ENCODE measurements at regions not wholly inside any gene's neighbourhood (a gene's known extent, or its start where the extent isn't known, plus 50 kb on each side); places are given as distances from the start of the nearest gene placed in this dataset.
"Not testable (repeated sequence)": the region's sequence is repeated elsewhere in the genome, so short reads cannot be mapped to it uniquely, and the experiment has no call there.

DNA sequence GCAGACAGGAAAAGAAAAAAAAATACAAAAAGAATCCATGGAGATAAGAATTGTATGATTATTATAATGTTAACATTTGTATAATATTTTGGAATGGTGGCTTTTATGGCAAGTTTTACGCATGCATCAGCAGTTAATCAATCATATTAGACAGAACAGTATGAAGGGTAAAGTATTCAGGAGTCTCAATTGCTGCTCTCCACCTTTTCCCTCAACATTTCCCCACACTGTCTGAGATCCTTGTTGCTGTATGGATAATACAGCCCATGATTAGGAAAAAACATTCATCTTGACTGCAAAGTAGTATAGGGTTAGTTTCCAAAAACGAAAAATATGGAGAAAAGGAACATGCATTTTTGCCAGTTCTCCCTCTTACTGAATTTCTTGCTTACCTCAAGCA is 755.3 kb upstream of the ARPP21 start:
- POLR2A ChIA-PET = no interaction called here
- H3K36me3 ChIP-seq (ENCODE audit: control insufficient read depth in 4 of 4, insufficient read depth in 4 of 4, low read length in 3 of 4) = no peaks in the 10 kb centered on the region
- no CpG with 5 or more reads among the region's 2 CpGs for WGBS (ENCODE audit: insufficient coverage)
- DNase-seq = no peak
- H3K9me3 ChIP-seq (ENCODE audit: control extremely low read depth in 1 of 5, control insufficient read depth in 4 of 5, insufficient read depth in 2 of 5, low read depth in 1 of 5, low read length in 4 of 5) = no peaks in the 10 kb centered on the region
- H3K4me1 ChIP-seq (ENCODE audit: control extremely low read depth in 1 of 4, control insufficient read depth in 4 of 4, insufficient read depth in 4 of 4, low read length in 3 of 4) = no peaks in the 10 kb centered on the region
- no peak overlapping the region for H3K27ac ChIP-seq (ENCODE audit: insufficient read depth in 1 of 2, low read depth in 1 of 2, low read length in 2 of 2, poor library complexity in 1 of 2, severe bottlenecking in 2 of 2)
- H3K27me3 ChIP-seq (replicated peaks in 2 of 5; ENCODE audit: control insufficient read depth in 4 of 5, insufficient read depth in 5 of 5, low read length in 4 of 5) = no peaks in the 10 kb centered on the region
- no peak overlapping the region for H3K4me3 ChIP-seq (ENCODE audit: control insufficient read depth in 1 of 7, extremely low read depth in 1 of 7, insufficient read depth in 4 of 7, low read depth in 2 of 7, low read length in 6 of 7)
- CTCF ChIA-PET = no interaction called here

DNA sequence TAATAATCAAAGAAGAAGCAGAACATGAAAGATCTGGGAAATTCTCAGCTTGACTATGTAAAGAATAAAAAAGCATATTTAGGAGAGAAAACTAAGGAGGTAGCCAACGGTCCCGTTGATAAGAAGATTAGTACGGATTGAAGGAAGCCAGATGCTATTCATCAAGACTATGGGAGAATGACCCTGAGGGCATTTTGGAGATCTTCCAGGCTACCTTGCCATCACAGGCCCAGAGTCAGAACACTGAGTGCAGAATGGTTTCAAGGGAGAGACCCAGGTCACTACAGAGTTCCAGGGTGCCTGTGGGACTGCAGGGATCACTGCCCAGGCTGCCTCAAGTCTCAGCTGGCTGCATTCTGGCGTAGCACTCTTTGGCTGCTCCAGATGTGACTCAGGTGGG is 752.9 kb upstream of the ARPP21 start:
- ChIA-PET POLR2A (no interaction called here), CTCF (no interaction called here)
- no peaks in the 10 kb centered on the region for H3K36me3 ChIP-seq (ENCODE audit: control insufficient read depth in 4 of 4, insufficient read depth in 4 of 4, low read length in 3 of 4)
- H3K27me3 ChIP-seq (replicated peaks in 2 of 5; ENCODE audit: control insufficient read depth in 4 of 5, insufficient read depth in 5 of 5, low read length in 4 of 5) = no peaks in the 10 kb centered on the region
- no peak overlapping the region for H3K27ac ChIP-seq (ENCODE audit: insufficient read depth in 1 of 2, low read depth in 1 of 2, low read length in 2 of 2, poor library complexity in 1 of 2, severe bottlenecking in 2 of 2)
- DNase-seq = no peak
- no peaks in the 10 kb centered on the region for H3K4me1 ChIP-seq (ENCODE audit: control extremely low read depth in 1 of 4, control insufficient read depth in 4 of 4, insufficient read depth in 4 of 4, low read length in 3 of 4)
- no peak overlapping the region for H3K4me3 ChIP-seq (ENCODE audit: control insufficient read depth in 1 of 7, extremely low read depth in 1 of 7, insufficient read depth in 4 of 7, low read depth in 2 of 7, low read length in 6 of 7)
- no peaks in the 10 kb centered on the region for H3K9me3 ChIP-seq (ENCODE audit: control extremely low read depth in 1 of 5, control insufficient read depth in 4 of 5, insufficient read depth in 2 of 5, low read depth in 1 of 5, low read length in 4 of 5)
- WGBS (ENCODE audit: insufficient coverage) = 100% methylated on average over 3 of the region's 4 CpGs

DNA sequence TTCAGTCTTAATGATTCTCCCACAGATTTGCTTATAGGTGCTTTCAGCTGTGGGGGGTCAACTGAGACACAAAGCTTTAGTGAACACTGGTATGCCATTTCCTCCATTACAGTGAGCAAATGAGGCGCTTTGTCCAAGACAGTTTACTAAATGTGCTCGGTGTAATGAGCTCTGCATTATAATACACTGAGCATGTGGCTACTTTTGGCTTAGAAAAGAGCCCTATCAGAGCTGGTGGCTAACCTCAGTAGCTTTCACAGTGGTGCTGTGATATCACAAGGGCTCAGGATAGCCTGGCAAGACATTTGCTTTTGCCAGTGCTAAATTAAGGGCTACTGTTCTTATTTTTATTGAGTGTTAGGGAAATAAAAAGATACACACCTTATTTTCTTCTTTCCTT is 749.7 kb upstream of the ARPP21 start:
- no peak for DNase-seq
- CTCF ChIA-PET = no interaction called here
- H3K27me3 ChIP-seq (replicated peaks in 2 of 5; ENCODE audit: control insufficient read depth in 4 of 5, insufficient read depth in 5 of 5, low read length in 4 of 5) = no peaks in the 10 kb centered on the region
- no peaks in the 10 kb centered on the region for H3K9me3 ChIP-seq (ENCODE audit: control extremely low read depth in 1 of 5, control insufficient read depth in 4 of 5, insufficient read depth in 2 of 5, low read depth in 1 of 5, low read length in 4 of 5)
- H3K4me3 ChIP-seq (ENCODE audit: control insufficient read depth in 1 of 7, extremely low read depth in 1 of 7, insufficient read depth in 4 of 7, low read depth in 2 of 7, low read length in 6 of 7) = no peak overlapping the region
- 94% methylated on average over 2 of the region's 2 CpGs for WGBS (ENCODE audit: insufficient coverage)
- no peaks in the 10 kb centered on the region for H3K36me3 ChIP-seq (ENCODE audit: control insufficient read depth in 4 of 4, insufficient read depth in 4 of 4, low read length in 3 of 4)
- POLR2A ChIA-PET = no interaction called here
- no peak overlapping the region for H3K27ac ChIP-seq (ENCODE audit: insufficient read depth in 1 of 2, low read depth in 1 of 2, low read length in 2 of 2, poor library complexity in 1 of 2, severe bottlenecking in 2 of 2)
- H3K4me1 ChIP-seq (ENCODE audit: control extremely low read depth in 1 of 4, control insufficient read depth in 4 of 4, insufficient read depth in 4 of 4, low read length in 3 of 4) = no peaks in the 10 kb centered on the region

DNA sequence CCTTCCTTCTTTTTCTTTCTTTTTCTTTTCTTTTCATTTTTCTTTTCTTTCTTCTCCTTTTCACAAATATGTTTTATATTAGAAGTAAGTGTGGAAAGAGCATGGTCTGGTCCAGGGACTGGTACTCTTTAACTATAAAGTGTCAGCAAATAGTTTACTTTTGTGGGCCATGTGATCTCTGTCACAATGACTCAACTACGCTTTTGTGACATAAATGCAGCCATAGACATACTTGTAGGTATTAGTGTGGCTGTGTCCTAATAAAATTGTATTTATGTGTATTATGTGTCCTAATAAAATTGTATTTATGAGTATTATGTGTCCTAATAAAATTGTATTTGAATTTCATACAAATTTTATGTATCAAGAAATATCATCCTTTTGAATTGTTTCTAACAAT is 749.1 kb upstream of the ARPP21 start:
- H3K4me1 ChIP-seq (ENCODE audit: control extremely low read depth in 1 of 4, control insufficient read depth in 4 of 4, insufficient read depth in 4 of 4, low read length in 3 of 4) = no peaks in the 10 kb centered on the region
- H3K27ac ChIP-seq (ENCODE audit: insufficient read depth in 1 of 2, low read depth in 1 of 2, low read length in 2 of 2, poor library complexity in 1 of 2, severe bottlenecking in 2 of 2) = no peak overlapping the region
- no peak overlapping the region for H3K4me3 ChIP-seq (ENCODE audit: control insufficient read depth in 1 of 7, extremely low read depth in 1 of 7, insufficient read depth in 4 of 7, low read depth in 2 of 7, low read length in 6 of 7)
- ChIA-PET POLR2A (no interaction called here), CTCF (no interaction called here)
- WGBS (ENCODE audit: insufficient coverage) = no CpG with 5 or more reads among the region's 1 CpG
- DNase-seq = no peak
- H3K9me3 ChIP-seq (ENCODE audit: control extremely low read depth in 1 of 5, control insufficient read depth in 4 of 5, insufficient read depth in 2 of 5, low read depth in 1 of 5, low read length in 4 of 5) = no peaks in the 10 kb centered on the region
- no peaks in the 10 kb centered on the region for H3K36me3 ChIP-seq (ENCODE audit: control insufficient read depth in 4 of 4, insufficient read depth in 4 of 4, low read length in 3 of 4)
- no peaks in the 10 kb centered on the region for H3K27me3 ChIP-seq (replicated peaks in 2 of 5; ENCODE audit: control insufficient read depth in 4 of 5, insufficient read depth in 5 of 5, low read length in 4 of 5)

DNA sequence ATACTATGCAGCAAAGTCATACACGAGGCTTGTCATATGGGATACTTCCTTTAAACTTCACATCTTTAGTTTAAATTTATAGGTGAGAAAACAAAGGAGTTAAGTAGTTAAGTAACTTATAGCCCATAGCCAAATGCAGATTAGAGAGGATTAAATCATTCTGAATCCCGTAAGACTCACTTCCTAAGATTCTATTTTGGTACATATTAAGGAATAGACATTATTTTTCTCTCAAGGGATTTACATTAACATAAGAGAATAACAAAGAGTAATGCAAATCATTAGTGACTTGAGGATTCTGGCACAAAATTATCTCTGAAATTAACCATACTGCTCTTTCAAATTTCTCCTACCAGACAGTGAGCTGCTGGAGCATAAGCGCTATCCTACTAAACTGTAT is 747.4 kb upstream of the ARPP21 start:
- CTCF ChIA-PET = no interaction called here
- Histone ChIP-seq H3K4me1 (ENCODE audit: control extremely low read depth in 1 of 4, control insufficient read depth in 4 of 4, insufficient read depth in 4 of 4, low read length in 3 of 4) (no peaks in the 10 kb centered on the region), H3K36me3 (ENCODE audit: control insufficient read depth in 4 of 4, insufficient read depth in 4 of 4, low read length in 3 of 4) (no peaks in the 10 kb centered on the region), H3K9me3 (ENCODE audit: control extremely low read depth in 1 of 5, control insufficient read depth in 4 of 5, insufficient read depth in 2 of 5, low read depth in 1 of 5, low read length in 4 of 5) (no peaks in the 10 kb centered on the region), H3K27ac (ENCODE audit: insufficient read depth in 1 of 2, low read depth in 1 of 2, low read length in 2 of 2, poor library complexity in 1 of 2, severe bottlenecking in 2 of 2) (no peak overlapping the region), H3K27me3 (replicated peaks in 2 of 5; ENCODE audit: control insufficient read depth in 4 of 5, insufficient read depth in 5 of 5, low read length in 4 of 5) (no peaks in the 10 kb centered on the region), H3K4me3 (ENCODE audit: control insufficient read depth in 1 of 7, extremely low read depth in 1 of 7, insufficient read depth in 4 of 7, low read depth in 2 of 7, low read length in 6 of 7) (no peak overlapping the region)
- 100% methylated on average over 1 of the region's 3 CpGs for WGBS (ENCODE audit: insufficient coverage)
- DNase-seq = no peak
- POLR2A ChIA-PET = no interaction called here

GRCh38 chr3:34895841-34896240 is 743.5 kb upstream of the ARPP21 start:
- H3K27ac ChIP-seq (ENCODE audit: insufficient read depth in 1 of 2, low read depth in 1 of 2, low read length in 2 of 2, poor library complexity in 1 of 2, severe bottlenecking in 2 of 2) = no peak overlapping the region
- H3K4me3 ChIP-seq (ENCODE audit: control insufficient read depth in 1 of 7, extremely low read depth in 1 of 7, insufficient read depth in 4 of 7, low read depth in 2 of 7, low read length in 6 of 7) = no peak overlapping the region
- CTCF ChIA-PET = no interaction called here
- POLR2A ChIA-PET = no interaction called here
- H3K36me3 ChIP-seq (ENCODE audit: control insufficient read depth in 4 of 4, insufficient read depth in 4 of 4, low read length in 3 of 4) = no peaks in the 10 kb centered on the region
- H3K4me1 ChIP-seq (ENCODE audit: control extremely low read depth in 1 of 4, control insufficient read depth in 4 of 4, insufficient read depth in 4 of 4, low read length in 3 of 4) = no peaks in the 10 kb centered on the region
- 100% methylated on average over 1 of the region's 1 CpG for WGBS (ENCODE audit: insufficient coverage)
- no peaks in the 10 kb centered on the region for H3K27me3 ChIP-seq (replicated peaks in 2 of 5; ENCODE audit: control insufficient read depth in 4 of 5, insufficient read depth in 5 of 5, low read length in 4 of 5)
- no peaks in the 10 kb centered on the region for H3K9me3 ChIP-seq (ENCODE audit: control extremely low read depth in 1 of 5, control insufficient read depth in 4 of 5, insufficient read depth in 2 of 5, low read depth in 1 of 5, low read length in 4 of 5)
- no peak for DNase-seq

- no CpG with 5 or more reads among the region's 4 CpGs for WGBS (ENCODE audit: insufficient coverage)
- DNase-seq; CTCF ChIA-PET; H3K4me3 ChIP-seq (ENCODE audit: control insufficient read depth in 1 of 7, extremely low read depth in 1 of 7, insufficient read depth in 4 of 7, low read depth in 2 of 7, low read length in 6 of 7); H3K9me3 ChIP-seq (ENCODE audit: control extremely low read depth in 1 of 5, control insufficient read depth in 4 of 5, insufficient read depth in 2 of 5, low read depth in 1 of 5, low read length in 4 of 5); H3K4me1 ChIP-seq (ENCODE audit: control extremely low read depth in 1 of 4, control insufficient read depth in 4 of 4, insufficient read depth in 4 of 4, low read length in 3 of 4); H3K36me3 ChIP-seq (ENCODE audit: control insufficient read depth in 4 of 4, insufficient read depth in 4 of 4, low read length in 3 of 4); H3K27me3 ChIP-seq (replicated peaks in 2 of 5; ENCODE audit: control insufficient read depth in 4 of 5, insufficient read depth in 5 of 5, low read length in 4 of 5); H3K27ac ChIP-seq (ENCODE audit: insufficient read depth in 1 of 2, low read depth in 1 of 2, low read length in 2 of 2, poor library complexity in 1 of 2, severe bottlenecking in 2 of 2): not testable (repeated sequence)
- POLR2A ChIA-PET = interaction anchor here (0.8 kb wide), 1 partner anchor 7 kb away, joined by 3 read pairs; no protein-coding TSS in a partner anchor
Measured at GRCh38 chr3:34909679-34910078, 729.6 kb upstream of the ARPP21 start.

GRCh38 chr3:34919025-34919424 is 720.3 kb upstream of the ARPP21 start:
- H3K4me3 ChIP-seq (ENCODE audit: control insufficient read depth in 1 of 7, extremely low read depth in 1 of 7, insufficient read depth in 4 of 7, low read depth in 2 of 7, low read length in 6 of 7) = no peak overlapping the region
- no peaks in the 10 kb centered on the region for H3K27me3 ChIP-seq (replicated peaks in 2 of 5; ENCODE audit: control insufficient read depth in 4 of 5, insufficient read depth in 5 of 5, low read length in 4 of 5)
- no peak for DNase-seq
- H3K4me1 ChIP-seq (ENCODE audit: control extremely low read depth in 1 of 4, control insufficient read depth in 4 of 4, insufficient read depth in 4 of 4, low read length in 3 of 4) = no peaks in the 10 kb centered on the region
- CTCF ChIA-PET = no interaction called here
- H3K36me3 ChIP-seq (ENCODE audit: control insufficient read depth in 4 of 4, insufficient read depth in 4 of 4, low read length in 3 of 4) = no peaks in the 10 kb centered on the region
- POLR2A ChIA-PET = no interaction called here
- H3K9me3 ChIP-seq (ENCODE audit: control extremely low read depth in 1 of 5, control insufficient read depth in 4 of 5, insufficient read depth in 2 of 5, low read depth in 1 of 5, low read length in 4 of 5) = no peaks in the 10 kb centered on the region
- H3K27ac ChIP-seq (ENCODE audit: insufficient read depth in 1 of 2, low read depth in 1 of 2, low read length in 2 of 2, poor library complexity in 1 of 2, severe bottlenecking in 2 of 2) = no peak overlapping the region
